ENCODE measurements at regions not wholly inside any gene's neighbourhood (a gene's known extent, or its start where the extent isn't known, plus 50 kb on each side); places are given as distances from the start of the nearest gene placed in this dataset.
A peak's percentile ranks its signal among the peaks of the same experiment; 100 is the strongest.

DNA sequence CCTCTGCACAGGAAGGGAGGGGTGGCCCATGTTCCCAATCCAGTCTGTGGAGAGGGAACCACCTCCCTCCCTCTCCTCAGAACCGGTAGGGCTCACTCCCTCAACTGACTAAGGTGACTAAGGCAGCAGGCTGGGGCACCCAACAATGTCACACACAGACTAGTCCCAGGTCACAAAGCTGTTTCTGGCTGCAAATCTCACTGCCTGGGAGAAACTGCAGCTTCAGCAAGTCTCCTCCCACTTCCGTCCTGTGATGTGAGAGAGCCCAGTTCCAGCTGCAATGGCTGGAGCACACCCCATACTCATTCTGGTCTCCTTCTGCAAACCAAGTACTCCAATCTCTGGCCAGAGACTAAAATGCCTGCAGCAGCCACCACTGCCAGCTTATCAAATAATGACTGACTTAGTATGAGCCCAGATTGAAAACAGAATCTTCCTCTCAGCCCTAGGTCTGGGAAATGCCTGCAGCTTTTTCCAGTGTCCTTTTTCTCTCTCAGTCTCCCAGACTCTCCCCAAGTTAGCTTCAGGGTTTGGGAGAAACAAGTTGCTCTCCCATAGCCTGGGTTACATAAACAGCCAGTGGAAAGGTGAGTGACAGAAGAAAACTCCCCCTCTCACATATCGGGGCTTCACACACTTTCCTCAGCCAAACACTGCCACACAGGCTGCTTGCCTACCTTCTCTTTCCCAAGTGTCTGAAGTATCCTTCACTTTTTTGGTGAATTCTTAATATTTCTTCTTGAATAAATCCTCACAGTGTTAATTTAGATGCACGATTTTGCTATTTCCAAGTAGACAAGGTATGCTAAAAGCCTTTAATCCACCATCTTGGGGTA lies 247.4 kb upstream of the RASA1 start:
- peak overlapping the region; percentile 45 for H3K4me3 Mint-ChIP-seq
- DNase-seq, result peak; percentile 6

More for the DNA sequence above, 247.4 kb upstream of the RASA1 start:
- TF ChIP-seq CTCF (IDR thresholded peaks at IDR 0.05), result no peak
- no peak for TF ChIP-seq EZH2 (IDR thresholded peaks at IDR 0.05; ENCODE audit: borderline replicate concordance, insufficient read depth, low read depth, low read length, poor library complexity, severe bottlenecking)
- no peaks in the 10 kb centered on the region for H3K27me3 Mint-ChIP-seq
- Histone ChIP-seq H2AFZ (ENCODE audit: insufficient read depth, low read depth, low read length, poor library complexity, severe bottlenecking) (peak overlapping the region; percentile 64), H4K20me1 (ENCODE audit: control insufficient read depth, insufficient read depth, low read length, poor library complexity, severe bottlenecking) (no peaks in the 10 kb centered on the region), H3K79me2 (ENCODE audit: control insufficient read depth, insufficient read depth, low read length) (no peaks in the 10 kb centered on the region), H3K4me3 (ENCODE audit: control extremely low read depth in 1 of 5, extremely low read depth in 1 of 5, insufficient read depth in 1 of 5, low read depth in 2 of 5, low read length in 4 of 5) (no peak overlapping the region), H3K9ac (ENCODE audit: low read length) (no peak overlapping the region), H3K27me3 (replicated peaks in 1 of 4; ENCODE audit: control extremely low read depth in 1 of 4, control insufficient read depth in 3 of 4, insufficient read depth in 4 of 4, low read length in 3 of 4) (no peaks in the 10 kb centered on the region), H3K4me1 (ENCODE audit: control insufficient read depth in 2 of 2, insufficient read depth in 2 of 2, low read length in 2 of 2) (peaks cover 6 to 11% of the 10 kb centered on the region in 2 donors), H3K9me3 (ENCODE audit: control extremely low read depth in 1 of 3, control insufficient read depth in 2 of 3, insufficient read depth in 1 of 3, low read length in 2 of 3) (no peaks in the 10 kb centered on the region), H3K27ac (ENCODE audit: low read length in 2 of 2) (no peak overlapping the region), H3K4me2 (replicated peaks; ENCODE audit: low read depth, low read length, poor library complexity, severe bottlenecking) (peak overlapping the region; percentile 17), H3K36me3 (replicated peaks in 1 of 2; ENCODE audit: control extremely low read depth in 1 of 2, control insufficient read depth in 1 of 2, extremely low read depth in 1 of 2, insufficient read depth in 2 of 2, low read length in 1 of 2) (no peaks in the 10 kb centered on the region)
- CTCF ChIA-PET, result interaction anchor here (1.0 kb wide), 1 partner anchor 9 kb away, joined by 3 read pairs; no protein-coding TSS in a partner anchor
- 51% methylated on average over 2 of the region's 4 CpGs for WGBS (ENCODE audit: insufficient coverage)
- intact Hi-C loops (cut with micrococcal nuclease), result no loop called here
- peaks cover 13% of the 10 kb centered on the region for H3K4me1 Mint-ChIP-seq
- peak; percentile 14 for ATAC-seq (ENCODE audit: low read depth)
- peak overlapping the region; percentile 8 for H3K27ac Mint-ChIP-seq
- POLR2A ChIA-PET, result no interaction called here
- H3K9me3 Mint-ChIP-seq (ENCODE audit: insufficient read depth), result peaks cover 6% of the 10 kb centered on the region

Data from B cell (primary cell).